ENCODE measurements at regions not wholly inside any gene's neighbourhood (a gene's known extent, or its start where the extent isn't known, plus 50 kb on each side); places are given as distances from the start of the nearest gene placed in this dataset.

DNA sequence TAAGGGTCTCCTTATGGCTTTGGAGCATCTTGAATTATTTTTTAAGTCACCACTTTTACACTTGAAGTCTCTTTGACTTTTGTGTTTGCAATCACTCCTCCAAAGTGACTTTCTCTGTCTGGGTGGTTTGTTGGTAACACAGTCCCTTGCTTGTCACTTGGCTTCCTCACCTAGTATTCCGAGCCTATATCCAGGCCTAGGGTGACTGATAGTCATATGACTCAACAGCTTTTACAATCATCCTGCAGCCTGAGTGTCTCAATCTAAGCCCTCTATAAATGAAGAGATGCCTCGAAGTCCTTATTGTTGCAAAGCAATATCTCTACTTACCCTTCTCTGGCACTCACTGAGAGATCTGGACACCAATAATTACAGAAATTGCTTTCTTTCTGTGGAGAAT is 53.9 kb upstream of the SETBP1 start (continued):
- TF ChIP-seq MAX (IDR thresholded peaks at IDR 0.05) (no peak), EZH2phosphoT487 (IDR thresholded peaks at IDR 0.05; ENCODE audit: borderline replicate concordance) (no peak), SRF (IDR thresholded peaks at IDR 0.05; ENCODE audit: low read depth) (no peak), ZNF274 (IDR thresholded peaks at IDR 0.05; ENCODE audit: low read depth, low read length) (no peak), EGR1 (IDR thresholded peaks at IDR 0.05; ENCODE audit: low read depth) (no peak), CBX3 (IDR thresholded peaks at IDR 0.05; ENCODE audit: low read depth) (no peak), JUND (IDR thresholded peaks at IDR 0.05) (no peak), SP1 (IDR thresholded peaks at IDR 0.05; ENCODE audit: low read depth) (no peak)
- TF ChIP-seq, protein P1, sequence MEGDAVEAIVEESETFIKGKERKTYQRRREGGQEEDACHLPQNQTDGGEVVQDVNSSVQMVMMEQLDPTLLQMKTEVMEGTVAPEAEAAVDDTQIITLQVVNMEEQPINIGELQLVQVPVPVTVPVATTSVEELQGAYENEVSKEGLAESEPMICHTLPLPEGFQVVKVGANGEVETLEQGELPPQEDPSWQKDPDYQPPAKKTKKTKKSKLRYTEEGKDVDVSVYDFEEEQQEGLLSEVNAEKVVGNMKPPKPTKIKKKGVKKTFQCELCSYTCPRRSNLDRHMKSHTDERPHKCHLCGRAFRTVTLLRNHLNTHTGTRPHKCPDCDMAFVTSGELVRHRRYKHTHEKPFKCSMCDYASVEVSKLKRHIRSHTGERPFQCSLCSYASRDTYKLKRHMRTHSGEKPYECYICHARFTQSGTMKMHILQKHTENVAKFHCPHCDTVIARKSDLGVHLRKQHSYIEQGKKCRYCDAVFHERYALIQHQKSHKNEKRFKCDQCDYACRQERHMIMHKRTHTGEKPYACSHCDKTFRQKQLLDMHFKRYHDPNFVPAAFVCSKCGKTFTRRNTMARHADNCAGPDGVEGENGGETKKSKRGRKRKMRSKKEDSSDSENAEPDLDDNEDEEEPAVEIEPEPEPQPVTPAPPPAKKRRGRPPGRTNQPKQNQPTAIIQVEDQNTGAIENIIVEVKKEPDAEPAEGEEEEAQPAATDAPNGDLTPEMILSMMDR (IDR thresholded peaks at IDR 0.05 in 2 of 3, conservative IDR thresholded peaks at IDR 0.05 in 1 of 3; ENCODE audit: borderline replicate concordance in 1 of 3, insufficient read depth in 1 of 3, low read depth in 2 of 3, low read length in 2 of 3), result no peak
- TF ChIP-seq, protein P2, sequence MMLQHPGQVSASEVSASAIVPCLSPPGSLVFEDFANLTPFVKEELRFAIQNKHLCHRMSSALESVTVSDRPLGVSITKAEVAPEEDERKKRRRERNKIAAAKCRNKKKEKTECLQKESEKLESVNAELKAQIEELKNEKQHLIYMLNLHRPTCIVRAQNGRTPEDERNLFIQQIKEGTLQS (IDR thresholded peaks at IDR 0.05), result no peak

- no peaks in the 10 kb centered on the region for H3K79me2 ChIP-seq (ENCODE audit: insufficient read depth, low read length)
- ChIA-PET POLR2A (no interaction called here), RAD21 (ENCODE audit: low non-redundant PET in 1 of 2, low total read pairs in 2 of 2, uncharacterized antibody in 2 of 2, unreplicated experiment in 2 of 2) (no interaction called here), CTCF (no interaction called here)
- H3K4me2 ChIP-seq (ENCODE audit: low read length), result no peak overlapping the region
- H3K4me3 ChIP-seq (replicated peaks in 1 of 2; ENCODE audit: low read depth in 1 of 2, low read length in 2 of 2), result no peak overlapping the region
- H3K9me3 ChIP-seq (ENCODE audit: control insufficient read depth in 1 of 2, insufficient read depth in 1 of 2, low read depth in 1 of 2, low read length in 2 of 2), result peaks cover 5 to 37% of the 10 kb centered on the region in 2 experiments; a peak in 2 of 4 replicates
- H2AFZ ChIP-seq (ENCODE audit: low read depth, low read length, poor library complexity, severe bottlenecking), result no peak overlapping the region
- BruUV-seq (replicated peaks), result no TSS peak
- no peaks in the 10 kb centered on the region for H3K9me2 ChIP-seq (ENCODE audit: insufficient read depth)
- H3K36me3 ChIP-seq (ENCODE audit: control insufficient read depth in 1 of 2, insufficient read depth in 2 of 2, low read length in 2 of 2), result no peaks in the 10 kb centered on the region
- intact Hi-C loops (cut with micrococcal nuclease), result no loop called here
- no peaks in the 10 kb centered on the region for H3K27me3 ChIP-seq (ENCODE audit: insufficient read depth, low read length)
- H3K4me1 ChIP-seq (ENCODE audit: control insufficient read depth in 1 of 2, insufficient read depth in 2 of 2, low read length in 2 of 2), result no peaks in the 10 kb centered on the region
- ATAC-seq (no peak), DNase-seq (ENCODE audit: low read depth, low spot score) (no peak)
- no peaks in the 10 kb centered on the region for H4K20me1 ChIP-seq (ENCODE audit: insufficient read depth)
- no peak overlapping the region for H3K27ac ChIP-seq (ENCODE audit: low read depth, low read length)
- no peak overlapping the region for H3K9ac ChIP-seq (ENCODE audit: low read length)
- TF ChIP-seq YY1 (IDR thresholded peaks at IDR 0.05; ENCODE audit: extremely low read depth, insufficient replicate concordance, low read depth, low read length) (no peak), MAX (IDR thresholded peaks at IDR 0.05) (no peak), EGR1 (IDR thresholded peaks at IDR 0.05; ENCODE audit: low read depth) (no peak)
- TF ChIP-seq, protein P1 (IDR thresholded peaks at IDR 0.05 in 2 of 3, conservative IDR thresholded peaks at IDR 0.05 in 1 of 3; ENCODE audit: borderline replicate concordance in 1 of 3, insufficient read depth in 1 of 3, low read depth in 2 of 3, low read length in 2 of 3), result no peak
These were observed 53.4 kb upstream of the SETBP1 start for GRCh38 chr18:44627280-44627679.

Measured in HCT116 (cell line).